Muscle of arm (tissue), 1 donor: ENCODE measurements at regions not wholly inside any gene's neighbourhood (a gene's known extent, or its start where the extent isn't known, plus 50 kb on each side); places are given as distances from the start of the nearest gene placed in this dataset.

Experiments
- DNase-seq: peaks from one replicate; pipeline ENCODE4 v3.0.0-alpha.2; 2013

DNA sequence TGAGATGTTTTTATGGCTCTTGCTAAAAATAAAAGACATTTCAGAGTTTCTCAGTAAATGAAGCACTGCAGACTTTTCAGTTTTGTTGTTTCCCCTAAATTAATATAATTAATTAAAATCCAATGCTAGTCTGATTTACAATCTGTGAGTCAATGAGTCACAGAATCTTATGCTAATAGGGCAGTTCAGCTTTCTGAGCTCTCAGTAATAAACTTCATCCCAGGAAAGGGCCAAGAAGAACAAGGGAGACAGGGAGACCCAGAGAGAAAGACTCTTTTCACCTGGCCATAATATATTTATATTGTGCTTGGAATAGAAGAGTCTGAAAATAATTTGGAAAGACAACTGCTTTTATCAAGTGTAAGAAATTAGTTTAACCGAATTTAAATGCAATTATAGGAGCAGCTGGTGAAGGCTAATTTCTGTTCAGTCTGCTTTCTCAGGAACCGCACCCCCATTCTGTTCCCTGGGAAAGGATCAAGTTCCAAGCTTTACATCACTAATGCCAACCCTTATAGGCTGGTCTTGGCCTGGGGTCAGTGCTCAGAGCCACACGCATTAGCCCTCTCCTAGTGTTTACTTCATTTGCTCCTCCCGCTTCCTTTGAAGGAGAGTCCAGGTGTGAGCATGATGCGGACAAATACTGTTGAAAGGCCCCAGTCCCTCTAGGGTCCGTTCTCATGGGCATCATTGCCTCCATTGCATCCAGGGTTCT is 145.6 kb downstream of the ZBTB18 start:
- no peak for DNase-seq

DNA sequence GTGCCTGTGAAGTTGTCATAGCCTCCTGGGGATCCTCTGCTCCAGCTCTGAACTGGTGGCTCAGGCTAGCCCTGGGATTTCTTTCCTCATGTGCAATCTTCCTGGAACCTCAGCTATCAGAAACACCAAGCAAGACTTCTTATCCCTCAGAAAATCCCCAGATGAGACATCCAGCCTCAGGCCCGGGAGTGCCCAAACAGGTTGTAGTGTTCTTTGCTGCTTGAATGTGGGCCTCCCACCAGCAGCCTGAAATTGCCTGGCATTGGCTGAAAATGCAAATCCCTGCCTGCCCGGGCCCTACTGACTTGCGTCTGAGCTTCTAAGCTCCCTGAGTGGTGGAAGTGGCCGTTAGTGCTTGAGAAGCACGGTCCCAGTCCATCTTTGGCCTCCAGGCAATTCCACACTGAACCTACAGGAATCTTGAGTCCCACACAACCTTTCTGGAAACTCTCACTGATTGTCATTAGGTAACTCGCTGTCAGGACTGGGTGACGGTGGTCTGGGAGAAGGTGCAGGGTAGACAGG is 146.8 kb downstream of the ZBTB18 start:
- DNase-seq, result no peak

DNA sequence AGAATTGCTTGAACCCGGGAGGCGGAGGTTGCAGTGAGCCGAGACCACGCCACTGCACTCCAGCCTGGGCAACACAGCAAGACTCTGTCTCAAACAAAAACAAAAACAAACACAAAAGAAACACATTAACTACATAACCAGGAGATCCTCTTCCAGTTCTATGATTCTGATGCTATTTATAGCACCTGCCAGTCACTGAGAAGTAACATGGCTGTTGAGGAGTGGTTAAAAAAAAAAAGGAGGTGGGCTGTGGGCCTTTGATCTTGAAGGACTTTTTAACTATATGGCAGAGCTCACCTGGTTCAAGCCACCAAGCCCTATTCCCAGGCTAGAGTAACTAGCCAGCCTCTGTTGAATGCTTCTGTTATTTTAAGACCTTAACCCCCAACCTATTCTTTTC is 148.8 kb downstream of the ZBTB18 start:
- DNase-seq, result no peak

DNA sequence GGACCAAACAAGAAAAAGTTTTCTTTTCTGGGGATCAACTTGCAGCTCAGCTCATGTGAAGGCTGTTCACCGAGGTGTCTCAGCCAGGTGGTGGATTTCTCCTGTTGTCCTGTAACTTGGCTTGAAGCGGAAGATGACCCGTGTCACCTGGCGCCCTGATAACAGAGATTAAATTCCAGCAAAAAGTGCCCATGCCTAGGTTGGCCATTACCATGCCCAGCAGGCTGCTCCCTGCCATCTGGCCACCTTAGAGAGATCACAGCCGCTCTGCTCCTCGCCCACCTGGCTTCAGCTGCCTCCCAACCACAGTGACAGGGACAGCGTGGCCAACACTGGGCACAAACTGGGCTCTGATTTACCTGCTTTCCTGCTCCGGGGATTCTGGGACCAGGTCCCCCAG is 149.5 kb downstream of the ZBTB18 start:
- DNase-seq, result no peak

DNA sequence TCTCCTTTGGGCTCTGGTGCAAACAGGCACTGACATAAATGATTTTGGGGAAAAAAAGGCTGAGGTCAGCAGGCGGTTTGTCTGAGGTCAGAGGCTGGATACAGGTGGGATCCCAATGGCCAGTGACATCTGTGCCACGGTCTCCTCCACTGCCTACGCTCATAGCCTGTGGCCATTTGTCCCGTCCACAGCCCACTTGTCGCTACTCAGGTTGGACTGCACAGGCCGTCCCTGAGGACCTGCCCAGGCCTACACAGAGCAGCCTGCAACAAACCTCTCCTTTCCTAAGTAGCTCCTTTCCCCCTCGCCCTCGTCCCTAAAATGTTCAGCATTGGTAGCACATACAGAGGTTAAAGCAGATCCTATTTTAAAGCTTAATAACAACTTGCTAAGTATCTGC is 150.7 kb downstream of the ZBTB18 start:
- DNase-seq, result no peak

DNA sequence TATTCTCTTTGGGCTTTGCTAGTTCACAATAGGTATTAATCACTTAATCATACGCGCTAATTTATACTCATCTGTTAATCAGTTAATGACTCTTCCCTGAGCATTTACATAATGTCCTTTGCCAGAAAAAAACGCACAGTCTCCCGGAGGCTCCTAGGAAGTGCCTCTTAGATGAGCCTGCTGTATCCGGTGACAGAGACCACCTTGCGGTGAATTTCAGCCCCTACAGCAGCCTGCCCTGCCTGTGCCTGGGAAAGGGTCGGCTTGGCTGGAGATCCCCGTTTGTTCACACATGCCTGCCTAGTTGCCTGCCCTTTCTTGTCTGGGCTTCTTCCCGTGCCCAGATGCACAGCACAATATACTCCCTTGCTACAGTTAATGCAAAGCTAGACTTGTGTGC is 152.9 kb downstream of the ZBTB18 start:
- DNase-seq, result no peak

DNA sequence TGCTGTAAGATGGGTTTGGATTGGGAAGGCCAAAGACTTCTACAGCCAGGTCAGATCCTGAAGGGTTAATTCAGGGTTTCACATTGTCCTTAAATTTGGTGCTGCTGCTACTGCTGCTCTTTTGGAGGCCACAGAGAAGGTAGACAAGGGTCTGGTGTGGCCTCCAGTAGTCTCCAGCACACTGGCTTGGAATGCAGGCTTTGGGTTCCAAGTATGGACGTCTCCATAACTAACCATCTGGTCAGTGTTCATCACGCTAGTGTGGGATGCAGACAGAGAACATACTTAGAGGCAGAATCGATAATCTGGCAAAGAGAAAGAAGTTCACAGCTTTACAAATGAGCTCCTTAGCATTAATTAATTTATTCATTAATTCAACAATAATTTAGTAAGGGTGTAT is 154.1 kb downstream of the ZBTB18 start:
- DNase-seq, result no peak

DNA sequence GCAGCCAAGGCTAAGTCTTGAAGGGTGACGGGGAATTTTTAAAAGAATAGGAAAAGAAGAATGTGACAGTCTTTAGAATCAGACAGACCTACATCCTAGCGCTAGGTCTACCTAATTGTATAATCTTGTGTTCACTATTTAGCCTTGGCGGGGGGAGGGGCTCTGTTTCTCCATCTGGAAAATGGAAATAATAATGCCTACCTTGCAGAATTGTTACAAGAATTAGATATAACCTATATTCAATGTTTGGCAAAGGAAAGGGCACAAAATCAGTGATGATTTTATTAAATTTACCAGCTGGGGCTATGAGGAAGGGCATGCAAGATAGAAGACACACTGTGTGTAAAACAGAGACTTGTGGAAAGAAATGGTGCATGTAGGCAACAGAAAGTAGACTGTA is 154.8 kb downstream of the ZBTB18 start:
- no peak for DNase-seq

DNA sequence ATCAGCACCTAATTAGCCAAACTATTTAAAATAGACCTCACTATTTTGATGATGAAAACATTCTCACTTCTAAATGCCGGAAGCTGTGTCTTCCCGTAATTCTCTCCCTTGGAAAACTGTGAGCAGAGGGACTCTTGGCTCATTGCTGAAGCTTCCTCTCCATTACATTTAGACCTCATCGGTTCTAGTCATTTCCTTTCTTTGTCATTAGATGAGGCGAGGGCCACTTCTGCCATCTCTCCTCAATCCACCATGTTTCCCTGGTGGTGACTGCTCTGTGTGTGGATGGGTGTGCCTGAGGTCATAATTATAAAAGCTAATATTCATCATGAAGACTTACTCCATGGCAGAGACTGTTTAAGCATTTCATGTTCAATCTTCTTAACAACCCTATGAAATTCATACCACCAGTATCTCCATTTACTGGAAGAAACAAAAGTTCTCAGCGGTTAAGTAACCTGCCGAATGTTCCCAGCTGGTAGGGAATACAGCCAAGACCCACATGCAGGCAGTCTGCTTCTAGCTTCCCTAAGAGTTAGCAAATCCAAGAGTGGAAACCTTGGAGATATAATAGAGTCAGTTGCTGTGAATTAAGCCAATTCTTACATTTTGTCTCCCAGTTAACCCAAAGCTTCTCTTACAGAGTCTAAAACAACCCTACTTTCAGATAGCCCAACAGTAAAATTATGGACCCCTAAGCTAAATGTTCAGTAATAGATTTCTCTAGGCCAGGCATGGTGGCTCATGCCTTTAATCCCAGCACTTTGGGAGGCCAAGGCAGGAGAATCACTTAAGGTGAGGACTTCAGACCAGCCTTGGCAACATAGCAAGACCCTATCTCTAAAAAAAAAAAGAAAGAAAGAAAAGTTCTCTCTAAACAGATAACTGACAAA is 156.2 kb downstream of the ZBTB18 start:
- no peak for DNase-seq

DNA sequence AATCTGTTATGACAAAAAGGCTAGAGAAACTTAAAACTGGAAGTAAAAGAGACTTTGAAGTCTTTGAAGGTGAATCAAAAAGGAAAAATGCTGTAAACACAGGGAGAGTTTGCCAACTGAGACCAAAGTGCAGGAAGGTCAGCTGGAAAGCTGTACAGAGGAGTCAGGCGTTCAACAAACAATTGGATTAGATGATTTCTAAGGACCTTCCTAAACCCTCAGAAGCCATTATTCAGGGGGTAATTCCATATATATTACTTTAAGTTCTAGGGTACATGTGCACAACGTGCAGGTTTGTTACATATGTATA is 156.8 kb downstream of the ZBTB18 start:
- no peak for DNase-seq

DNA sequence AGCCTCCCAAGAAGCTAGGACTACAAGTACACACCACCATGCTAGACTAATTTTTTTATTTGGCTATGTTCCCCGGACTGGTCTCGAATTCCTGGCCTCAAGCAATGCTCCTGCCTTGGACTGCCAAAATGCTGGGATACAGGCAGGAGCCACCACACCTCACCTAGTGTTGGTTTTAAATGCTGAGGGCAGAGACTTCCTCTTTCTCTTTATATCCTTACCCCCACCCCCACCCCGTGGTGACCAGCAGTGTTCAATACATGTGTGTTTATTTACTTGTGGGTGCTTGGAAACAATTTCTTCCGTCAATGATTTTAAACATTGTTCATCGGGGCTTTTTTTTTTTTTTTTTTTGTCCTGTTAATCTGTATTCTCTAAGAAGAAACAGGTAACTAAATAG is 158.9 kb downstream of the ZBTB18 start:
- no peak for DNase-seq

DNA sequence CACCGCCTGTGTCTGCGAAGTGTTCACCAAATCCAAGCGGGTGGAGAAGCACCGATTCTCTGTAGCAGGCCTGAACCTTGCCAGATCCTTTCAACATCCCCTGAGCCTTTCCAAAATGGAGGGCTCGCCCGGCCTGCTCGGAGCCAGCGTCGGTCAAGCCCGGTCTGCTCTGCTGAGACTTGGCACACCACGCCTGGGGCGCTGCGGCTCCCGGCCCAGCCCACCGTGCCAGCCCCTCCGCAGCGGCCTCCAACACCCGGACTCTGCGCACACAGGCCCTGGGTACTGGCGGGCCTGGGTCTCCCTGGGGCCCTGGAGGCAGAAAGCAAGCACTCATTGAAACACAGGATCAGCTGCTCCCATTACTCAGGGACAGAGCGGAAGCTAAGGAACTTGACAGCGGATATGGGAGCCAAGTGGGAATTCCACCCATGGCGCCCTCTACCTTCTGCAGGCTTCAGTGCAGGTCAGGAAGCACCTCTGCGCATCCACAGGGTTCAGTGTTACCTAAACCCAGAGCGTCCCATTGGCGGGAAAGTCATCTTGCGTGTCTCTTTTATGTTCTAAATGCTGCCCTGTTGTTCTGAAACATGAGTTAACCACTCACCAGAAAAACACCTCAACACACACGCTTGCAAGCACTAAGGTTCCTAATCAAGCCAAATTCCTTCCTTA is 159.9 kb downstream of the ZBTB18 start:
- DNase-seq, result no peak

DNA sequence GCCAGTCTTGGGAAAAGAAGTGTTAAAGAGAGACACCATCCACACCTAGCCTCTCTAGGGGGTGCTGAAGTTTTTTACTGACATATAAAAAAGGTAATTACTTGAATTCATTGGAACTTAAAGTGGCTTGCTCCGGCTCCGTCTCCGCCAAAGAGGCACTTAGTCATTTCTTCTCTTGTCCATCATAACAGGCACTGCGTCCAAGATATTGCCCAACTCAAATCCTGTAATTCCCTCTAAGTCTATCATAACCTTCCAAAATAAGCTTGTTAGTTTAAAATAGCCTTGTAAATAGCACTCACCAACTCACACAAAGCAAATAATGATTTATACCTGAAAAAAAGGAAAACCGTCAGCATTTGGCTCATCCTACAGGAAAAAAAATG is 160.5 kb downstream of the ZBTB18 start:
- DNase-seq, result no peak

DNA sequence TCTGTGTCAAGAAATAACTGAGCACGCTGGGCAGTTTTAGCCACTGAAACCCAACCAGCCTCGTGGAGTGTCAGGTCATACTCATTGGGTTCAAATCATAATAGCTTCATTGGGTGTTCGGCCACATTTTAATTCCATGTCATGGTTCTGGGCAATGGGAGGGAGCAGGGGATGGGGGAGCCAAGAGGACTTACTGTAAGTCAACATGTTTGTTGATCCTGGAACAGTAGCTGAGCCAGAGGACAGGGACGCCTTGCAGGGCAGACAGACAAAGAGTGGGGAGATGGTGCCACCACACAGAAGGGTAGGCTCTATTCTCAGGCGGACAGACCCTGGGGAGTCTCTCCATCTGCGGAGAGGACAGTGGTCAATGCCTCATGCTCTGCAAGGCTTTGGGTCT is 161.1 kb downstream of the ZBTB18 start:
- no peak for DNase-seq

DNA sequence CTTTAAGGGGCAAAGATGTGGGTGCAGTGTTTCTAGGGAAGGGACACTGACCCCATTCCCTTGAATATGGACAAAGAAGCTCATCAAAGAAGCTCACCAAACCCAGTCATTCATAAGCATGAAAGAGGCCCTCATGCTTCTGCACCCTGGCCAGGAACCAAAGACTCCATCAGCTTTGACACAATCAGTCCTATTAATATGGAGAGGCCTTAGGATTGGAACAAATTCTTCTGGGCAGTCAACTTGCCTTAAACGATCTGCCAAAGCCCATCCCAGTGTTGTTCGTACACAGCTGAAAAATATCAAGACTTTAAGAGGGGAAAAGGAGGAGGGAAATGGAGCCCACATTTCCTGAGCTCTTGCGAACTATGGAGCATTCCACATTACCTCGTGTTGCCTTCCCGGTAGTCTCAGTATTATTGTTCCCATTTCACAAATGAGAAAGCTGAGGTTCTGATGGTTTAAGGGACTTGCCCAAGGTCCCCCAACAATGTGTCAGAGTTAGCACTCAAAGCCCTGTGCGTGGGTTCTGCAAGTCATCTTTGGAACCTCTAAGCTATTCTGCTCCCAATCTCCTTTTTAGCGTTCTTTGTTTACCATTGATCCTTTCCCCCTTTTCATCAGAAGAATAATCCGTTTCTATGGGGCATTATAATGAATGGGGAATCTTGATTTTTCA is 161.9 kb downstream of the ZBTB18 start:
- DNase-seq, result no peak

DNA sequence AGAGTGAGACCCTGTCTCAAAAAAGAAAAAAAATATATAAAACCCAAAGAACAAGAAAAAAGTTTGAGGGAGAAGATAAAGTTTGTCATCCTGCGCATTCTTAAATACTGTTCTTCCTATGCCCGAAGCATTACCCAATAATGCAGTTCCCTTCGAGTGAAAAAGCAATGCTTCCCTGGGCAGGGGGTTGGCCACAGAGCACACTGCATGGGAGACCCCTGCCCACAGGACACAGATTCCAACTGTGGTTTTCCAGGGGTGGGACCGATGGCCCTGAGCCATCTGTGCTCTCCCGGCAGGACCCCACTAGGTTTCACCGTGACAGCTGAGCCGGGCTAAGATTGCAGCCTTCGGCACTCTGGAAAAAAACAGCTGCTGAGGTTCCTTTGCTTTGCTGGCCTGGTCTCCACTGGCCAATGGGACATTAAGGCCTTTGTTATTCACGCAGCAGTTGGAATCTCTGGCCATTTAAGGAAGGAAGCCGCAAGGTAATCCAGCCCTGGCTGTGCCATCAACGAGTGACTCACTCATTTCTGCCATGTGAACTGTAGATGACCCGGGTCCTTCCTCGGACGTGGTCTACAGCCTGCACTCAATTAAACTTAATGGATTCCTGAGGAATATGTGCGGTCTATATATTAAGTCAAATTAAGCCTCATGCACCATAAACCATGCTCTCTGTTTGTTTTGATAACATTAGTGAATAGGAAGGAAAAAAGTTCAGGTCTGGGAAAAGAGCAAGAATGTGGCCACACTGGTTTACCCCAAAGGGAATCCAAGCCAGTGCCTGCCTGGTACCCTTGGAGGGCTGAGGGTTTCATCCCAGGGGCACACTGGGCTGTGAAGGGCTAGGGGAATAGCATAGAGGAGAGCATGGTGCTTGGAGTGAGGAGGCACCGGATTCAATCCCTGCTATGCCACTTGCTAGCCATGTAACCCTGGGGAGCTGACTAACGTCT is 163.2 kb downstream of the ZBTB18 start:
- peak; percentile 35 for DNase-seq

DNA sequence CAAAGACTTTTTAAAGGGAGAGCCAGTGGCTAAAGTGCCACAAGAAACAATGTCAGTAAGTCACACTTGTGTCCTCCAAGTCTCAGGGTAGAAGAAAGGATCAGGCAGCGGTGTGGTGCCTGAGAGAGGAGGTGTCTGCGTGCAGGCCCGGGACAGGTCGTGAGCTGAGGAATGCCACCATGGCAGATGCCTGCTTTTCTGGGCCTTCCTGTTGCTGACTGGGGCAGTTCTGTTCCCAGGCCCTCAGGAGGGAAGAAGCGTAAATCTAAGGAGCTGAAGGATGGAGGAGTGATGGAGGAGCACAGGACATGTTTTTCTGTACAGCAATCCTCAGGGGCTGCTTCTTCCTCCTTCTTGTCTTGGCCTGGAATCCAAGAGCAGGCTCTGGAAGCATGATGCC is 165.8 kb downstream of the ZBTB18 start:
- no peak for DNase-seq

DNA sequence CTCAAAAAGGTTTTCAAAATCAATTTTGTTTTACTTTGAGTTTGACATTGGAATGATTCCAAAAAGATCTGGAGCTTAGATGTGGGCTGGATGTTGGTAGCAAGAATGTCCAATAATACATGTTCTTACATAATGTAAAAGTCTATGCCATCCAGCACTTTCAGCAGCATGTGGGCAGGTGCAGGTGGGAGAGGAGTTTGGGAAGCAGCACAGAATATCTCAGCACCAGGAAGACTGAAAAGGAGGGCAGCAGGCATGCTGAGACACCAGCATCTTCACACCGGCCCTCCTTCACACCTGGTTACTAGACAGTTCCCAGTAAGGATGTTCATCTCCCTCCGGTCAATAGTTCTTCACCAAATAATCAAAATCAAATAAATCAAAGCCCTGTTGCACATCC is 166.6 kb downstream of the ZBTB18 start:
- no peak for DNase-seq

DNA sequence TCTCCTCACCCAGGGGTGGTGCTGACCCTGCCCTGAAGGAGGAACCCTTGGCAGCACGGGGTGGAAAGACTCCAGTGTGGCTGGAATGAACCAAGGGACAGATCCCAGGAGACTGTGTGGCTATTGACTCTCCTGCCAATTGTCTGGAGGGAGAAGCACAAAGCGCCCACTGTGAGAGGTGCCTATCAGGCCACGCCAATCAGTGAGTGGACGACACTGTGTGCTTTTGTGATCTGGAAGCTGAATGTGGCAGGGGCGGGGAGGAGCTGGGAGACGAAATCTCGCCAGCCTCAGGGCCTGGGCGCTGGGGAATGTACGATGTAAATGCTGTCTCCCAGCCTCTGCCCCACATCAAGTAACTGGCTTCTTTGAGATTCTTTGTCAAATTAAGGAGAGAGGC is 167.1 kb downstream of the ZBTB18 start:
- no peak for DNase-seq

DNA sequence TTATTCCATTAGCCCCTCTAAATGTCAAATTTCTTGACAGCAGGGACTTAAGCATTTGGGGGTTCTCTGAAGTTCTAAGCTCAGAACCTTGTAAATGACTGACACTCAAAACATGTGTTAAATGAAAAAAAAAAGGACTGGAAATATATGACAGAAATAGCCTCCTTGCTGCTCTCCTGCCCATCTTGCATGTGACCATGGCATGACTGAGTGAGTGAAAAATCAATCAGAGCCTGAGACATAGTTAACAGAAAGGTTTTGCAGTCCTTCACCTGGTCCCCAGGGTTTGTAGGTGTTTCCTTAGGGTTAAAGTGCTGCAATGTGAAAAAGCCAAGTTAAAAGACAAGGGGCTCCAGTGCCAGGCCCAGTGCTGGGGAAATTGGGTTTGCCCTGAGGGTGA is 168.1 kb downstream of the ZBTB18 start:
- DNase-seq, result no peak

DNA sequence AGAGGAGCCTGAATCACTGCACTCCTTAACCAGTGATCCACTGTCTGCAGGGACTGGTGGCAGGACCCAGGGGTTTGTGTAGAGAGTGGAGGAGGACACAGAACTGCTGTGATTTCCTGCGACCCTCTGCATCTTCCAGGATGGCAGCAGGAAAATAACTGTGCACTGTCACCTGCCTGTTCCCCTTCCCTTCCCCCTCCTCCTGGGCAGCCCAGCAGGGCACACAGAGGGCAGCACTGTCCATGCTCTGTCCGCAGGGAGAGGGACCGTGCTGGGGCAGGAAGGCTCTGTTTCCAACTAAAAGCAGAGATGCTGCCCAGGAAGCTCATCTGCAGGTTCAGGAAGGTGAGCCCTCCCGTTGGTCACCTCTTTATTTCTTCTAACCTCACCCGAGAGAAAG is 168.7 kb downstream of the ZBTB18 start:
- no peak for DNase-seq
